Ectodermal cell (in vitro differentiated cells): ENCODE measurements at regions not wholly inside any gene's neighbourhood (a gene's known extent, or its start where the extent isn't known, plus 50 kb on each side); places are given as distances from the start of the nearest gene placed in this dataset.
"Not testable (repeated sequence)": the region's sequence is repeated elsewhere in the genome, so short reads cannot be mapped to it uniquely, and the experiment has no call there.

Source experiments
- H3K27ac ChIP-seq: 2 replicates; pipeline ENCODE4 v1.7.0; 2013; ENCODE audit warnings: mild to moderate bottlenecking, low read depth, low read length; ENCODE audit not compliant: insufficient read depth, poor library complexity, severe bottlenecking
- H3K27me3 ChIP-seq: 2 replicates; pipeline ENCODE4 v1.7.0; 2013; ENCODE audit warnings: mild to moderate bottlenecking, low read length; ENCODE audit not compliant: insufficient read depth, control insufficient read depth, poor library complexity, severe bottlenecking
- H3K36me3 ChIP-seq: one replicate; pipeline ENCODE4 v1.7.0; 2013; ENCODE audit warnings: low read length; ENCODE audit not compliant: control insufficient read depth, insufficient read depth
- H3K4me1 ChIP-seq: one replicate; pipeline ENCODE4 v1.7.0; 2013; ENCODE audit warnings: low read length; ENCODE audit not compliant: control insufficient read depth, insufficient read depth
- H3K4me3 ChIP-seq: 2 replicates; pipeline ENCODE4 v1.7.0; 2013; ENCODE audit warnings: low read depth, low read length, control low read depth; ENCODE audit not compliant: insufficient read depth
- H3K9me3 ChIP-seq: 2 replicates; pipeline ENCODE4 v1.7.0; 2013; ENCODE audit warnings: mild to moderate bottlenecking, low read length, moderate library complexity; ENCODE audit not compliant: control insufficient read depth
- WGBS, 2 experiments: methylation state at CpG; one replicate each; pipeline ENCODE4 v1.1.7; 2013; ENCODE audit warnings: missing lambda C conversion rate in 2 of 2; 5-methylcytosine and 5-hydroxymethylcytosine counted together

DNA sequence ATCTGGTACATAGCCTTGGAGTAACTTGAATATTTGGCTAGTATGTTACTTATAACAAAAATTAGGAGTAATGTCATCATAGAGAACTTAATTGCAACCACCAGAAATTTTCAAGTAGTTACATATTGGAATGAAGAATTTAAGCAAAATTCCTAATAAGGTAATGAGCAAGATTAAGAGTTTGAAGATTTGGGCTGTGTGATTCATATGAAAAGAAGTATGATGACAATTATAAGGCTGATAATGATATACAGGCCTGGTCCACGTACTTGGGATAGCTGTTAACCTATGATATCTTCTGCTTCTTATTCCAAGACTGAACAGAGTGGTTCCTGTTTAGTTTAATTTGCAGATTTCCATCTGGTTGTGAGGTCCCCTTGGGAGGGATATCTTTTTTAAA lies 463.9 kb downstream of the RAPGEF2 start:
- 78 to 100% methylated on average over 1 of the region's 1 CpG for WGBS, 2 experiments
- no peaks in the 10 kb centered on the region for H3K36me3 ChIP-seq

DNA sequence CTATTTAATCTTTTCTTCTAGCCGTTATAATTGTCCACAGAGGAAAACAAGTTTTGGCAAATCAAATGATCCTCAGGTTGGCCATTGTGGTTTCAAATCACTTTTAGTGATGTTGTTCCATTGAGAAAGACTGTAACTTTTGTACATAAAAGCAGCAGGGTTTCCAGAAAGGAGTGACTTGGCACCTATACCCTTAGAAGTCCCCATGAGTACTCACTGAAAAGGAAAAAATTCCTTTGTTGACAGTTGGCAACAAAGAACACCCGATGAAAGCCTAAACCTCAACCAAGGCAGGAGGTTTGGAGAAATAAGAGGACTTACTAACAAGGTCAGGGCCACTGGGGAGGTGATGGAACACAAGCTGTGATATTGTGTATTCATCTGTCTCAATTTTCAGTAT lies 474.4 kb downstream of the RAPGEF2 start:
- no peak overlapping the region for H3K27ac ChIP-seq
- no peaks in the 10 kb centered on the region for H3K9me3 ChIP-seq
- H3K27me3 ChIP-seq, result no peaks in the 10 kb centered on the region
- H3K4me3 ChIP-seq, result no peak overlapping the region
- WGBS, 2 experiments, result 87 to 98% methylated on average over 2 of the region's 2 CpGs
- H3K4me1 ChIP-seq, result no peaks in the 10 kb centered on the region
- H3K36me3 ChIP-seq, result no peaks in the 10 kb centered on the region

More for the DNA sequence above, 463.9 kb downstream of the RAPGEF2 start:
- no peaks in the 10 kb centered on the region for H3K4me1 ChIP-seq
- H3K27ac ChIP-seq, result no peak overlapping the region
- no peaks in the 10 kb centered on the region for H3K9me3 ChIP-seq
- H3K4me3 ChIP-seq, result no peak overlapping the region
- H3K27me3 ChIP-seq, result no peaks in the 10 kb centered on the region

DNA sequence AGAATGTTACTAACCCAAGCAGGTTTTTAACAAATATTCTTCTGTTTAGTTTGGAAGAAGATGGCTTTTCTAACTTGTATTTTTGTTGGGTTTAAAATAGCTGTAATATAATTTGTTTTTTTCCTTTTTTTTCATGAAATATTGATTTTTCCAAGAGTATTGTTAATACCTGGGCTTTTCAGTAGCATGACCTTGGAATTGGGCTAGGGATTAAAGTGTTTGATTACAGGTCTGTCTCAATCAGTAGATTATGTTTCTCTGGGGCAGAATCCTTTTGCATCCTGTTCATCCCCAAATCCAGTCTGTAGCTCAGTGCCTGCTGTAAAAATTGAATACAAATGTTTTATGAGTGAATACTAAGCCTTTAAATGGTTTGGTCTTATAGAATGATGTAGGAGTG lies 479.8 kb downstream of the RAPGEF2 start:
- H3K4me1 ChIP-seq, result no peaks in the 10 kb centered on the region
- H3K4me3 ChIP-seq, result no peak overlapping the region

DNA sequence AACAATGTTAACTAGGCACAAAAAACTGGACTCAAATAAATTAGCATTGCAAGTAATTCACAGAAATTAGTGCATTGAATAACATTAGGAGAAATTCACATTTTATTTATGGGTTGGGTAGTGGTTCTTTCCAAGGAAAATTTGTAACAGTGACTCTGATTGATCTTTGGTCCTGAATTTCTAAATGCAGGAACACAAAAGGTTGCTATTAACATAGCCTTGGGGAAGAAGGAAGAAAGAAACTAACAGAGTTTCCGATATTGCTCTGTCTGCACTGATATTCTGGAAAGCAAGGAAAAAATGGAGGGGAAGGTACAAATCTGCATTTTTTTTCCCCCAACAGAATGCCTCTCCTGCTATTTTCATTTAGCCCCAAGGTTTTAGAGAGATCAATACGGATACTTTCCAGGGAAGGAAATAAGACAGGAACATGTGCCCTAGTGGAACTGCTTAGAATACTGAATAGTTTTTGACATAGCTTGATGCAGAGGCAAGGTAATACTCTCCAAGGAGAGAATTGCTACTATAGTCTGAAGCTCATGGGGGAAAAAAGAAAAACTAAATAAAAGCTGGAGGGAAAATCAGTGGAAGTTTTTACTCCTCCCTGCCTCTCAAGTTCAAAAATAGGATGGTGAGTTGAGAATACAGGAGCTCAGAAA lies 490.1 kb downstream of the RAPGEF2 start:
- Histone ChIP-seq H3K4me3 (no peak overlapping the region), H3K27ac (no peak overlapping the region)
- 48 to 52% methylated on average over 2 of the region's 2 CpGs for WGBS, 2 experiments

More for the DNA sequence above, 479.8 kb downstream of the RAPGEF2 start:
- Histone ChIP-seq H3K27ac (no peak overlapping the region), H3K36me3 (no peaks in the 10 kb centered on the region), H3K27me3 (no peaks in the 10 kb centered on the region), H3K9me3 (peaks cover 7% of the 10 kb centered on the region)

DNA sequence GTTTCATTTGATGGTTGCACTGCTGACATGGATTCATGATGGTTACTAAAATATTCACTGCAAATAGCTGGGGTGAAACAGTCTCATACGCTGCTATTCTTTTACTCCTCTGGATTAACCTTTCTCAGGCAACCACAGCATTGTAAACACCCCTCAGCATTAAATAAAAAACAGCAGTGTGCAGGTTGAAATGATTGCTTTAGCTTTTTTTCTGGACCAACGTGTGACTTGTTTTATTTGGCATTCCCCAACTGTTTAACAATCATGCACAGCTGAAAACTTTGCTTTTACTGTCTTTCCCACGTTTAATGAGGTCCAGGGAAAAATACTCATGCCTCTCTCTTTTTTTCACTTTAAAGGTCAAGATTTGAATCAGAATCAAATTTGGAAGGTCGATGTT lies 490.8 kb downstream of the RAPGEF2 start:
- Histone ChIP-seq H3K4me3 (no peak overlapping the region), H3K9me3 (no peaks in the 10 kb centered on the region), H3K27me3 (no peaks in the 10 kb centered on the region), H3K27ac (no peak overlapping the region), H3K4me1 (peaks cover 5% of the 10 kb centered on the region), H3K36me3 (no peaks in the 10 kb centered on the region)
- 58 to 61% methylated on average over 4 of the region's 4 CpGs for WGBS, 2 experiments

More for the DNA sequence above, 490.1 kb downstream of the RAPGEF2 start:
- Histone ChIP-seq H3K9me3 (no peaks in the 10 kb centered on the region), H3K4me1 (peaks cover 5% of the 10 kb centered on the region), H3K27me3 (no peaks in the 10 kb centered on the region), H3K36me3 (no peaks in the 10 kb centered on the region)

DNA sequence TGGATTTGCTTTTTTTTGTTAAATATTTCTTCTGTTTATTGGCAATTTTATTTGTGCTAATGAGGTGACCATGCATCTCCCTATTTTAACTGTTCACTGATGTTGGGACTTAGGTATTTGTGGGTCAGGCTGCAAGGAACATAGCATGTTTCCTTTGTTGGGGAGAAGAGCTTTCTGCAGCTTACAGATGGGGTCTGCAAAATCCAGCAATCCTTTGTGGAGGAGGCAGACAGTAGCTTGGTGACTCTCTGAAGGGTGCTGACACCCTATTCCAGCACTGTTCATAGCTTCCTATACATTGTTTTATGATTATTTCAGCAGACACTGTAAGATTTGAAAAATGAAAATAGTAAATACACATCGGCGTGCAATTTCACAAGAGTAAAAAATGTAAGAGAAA lies 491.7 kb downstream of the RAPGEF2 start:
- Histone ChIP-seq H3K4me1 (peaks cover 5% of the 10 kb centered on the region), H3K27me3 (no peaks in the 10 kb centered on the region), H3K36me3 (no peaks in the 10 kb centered on the region), H3K9me3 (no peaks in the 10 kb centered on the region), H3K27ac (no peak overlapping the region), H3K4me3 (no peak overlapping the region)
- WGBS, 2 experiments, result 63 to 89% methylated on average over 2 of the region's 2 CpGs

DNA sequence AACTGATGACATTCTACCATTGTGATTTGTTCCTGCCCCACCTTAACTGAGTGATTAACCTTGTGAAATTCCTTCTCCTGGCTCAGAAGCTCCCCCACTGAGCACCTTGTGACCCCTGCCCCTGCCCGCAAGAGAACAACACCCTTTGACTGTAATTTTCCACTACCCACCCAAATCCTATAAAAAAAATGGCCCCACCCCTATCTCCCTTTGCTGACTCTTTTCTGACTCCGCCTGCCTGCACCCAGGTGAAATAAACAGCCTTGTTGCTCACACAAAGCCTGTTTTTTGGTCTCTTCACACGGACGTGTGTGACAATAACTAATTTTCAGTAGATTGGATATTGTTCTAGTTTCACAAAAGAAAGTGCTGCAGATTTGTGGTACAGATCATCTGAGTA lies 492.2 kb downstream of the RAPGEF2 start:
- H3K4me1 ChIP-seq, H3K36me3 ChIP-seq, H3K27ac ChIP-seq, H3K27me3 ChIP-seq, H3K9me3 ChIP-seq, H3K4me3 ChIP-seq: not testable (repeated sequence)
- WGBS, 2 experiments, result 48 to 55% methylated on average over 4 of the region's 4 CpGs

DNA sequence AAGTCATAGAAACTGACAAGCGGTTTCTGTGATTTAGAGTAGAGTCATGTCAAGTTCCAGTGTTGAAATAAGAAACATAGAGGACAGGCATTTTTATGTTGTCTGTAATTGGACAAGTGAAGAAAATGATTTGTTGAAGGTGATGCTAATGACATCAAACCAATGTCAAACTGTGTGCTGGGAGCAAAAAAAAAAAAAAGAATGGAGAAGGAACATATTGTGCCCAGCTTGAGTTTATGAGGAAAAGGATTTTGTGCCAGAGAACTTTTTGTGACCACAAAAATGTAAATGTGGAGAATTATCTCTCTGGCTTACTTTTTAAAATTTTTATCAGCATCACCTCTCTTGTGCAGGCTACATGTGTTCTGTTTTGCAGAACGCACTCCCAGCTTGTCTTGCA lies 495.7 kb downstream of the RAPGEF2 start:
- H3K4me1 ChIP-seq, result peaks cover 5% of the 10 kb centered on the region
- no peaks in the 10 kb centered on the region for H3K9me3 ChIP-seq
- H3K36me3 ChIP-seq, result no peaks in the 10 kb centered on the region
- no peak overlapping the region for H3K27ac ChIP-seq
- 90 to 95% methylated on average over 1 of the region's 2 CpGs for WGBS, 2 experiments
- H3K27me3 ChIP-seq, result no peaks in the 10 kb centered on the region
- H3K4me3 ChIP-seq, result no peak overlapping the region

DNA sequence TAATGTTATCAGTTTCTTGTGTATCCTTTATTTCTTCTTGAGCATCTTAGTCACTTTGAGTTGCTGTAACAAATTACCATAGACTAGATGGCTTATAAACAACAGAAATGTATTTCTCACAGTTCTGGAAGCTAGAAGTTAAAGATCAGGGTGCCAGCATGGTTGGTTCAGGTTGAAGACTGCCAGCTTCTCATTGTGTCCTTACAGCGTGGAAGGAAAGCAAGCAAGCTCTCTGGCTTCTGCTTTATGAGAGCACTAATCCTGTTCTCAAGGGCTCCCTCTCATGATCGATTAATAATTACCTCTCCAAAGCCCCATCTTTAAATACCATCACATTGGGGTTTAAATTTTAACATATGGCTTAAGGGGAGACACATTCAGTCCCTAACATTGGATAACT lies 497.2 kb downstream of the RAPGEF2 start:
- Histone ChIP-seq H3K36me3 (no peaks in the 10 kb centered on the region), H3K27ac (no peak overlapping the region), H3K27me3 (no peaks in the 10 kb centered on the region), H3K4me3 (no peak overlapping the region), H3K9me3 (no peaks in the 10 kb centered on the region), H3K4me1 (no peaks in the 10 kb centered on the region)
- 69 to 82% methylated on average over 1 to 2 of the region's 2 CpGs for WGBS, 2 experiments

DNA sequence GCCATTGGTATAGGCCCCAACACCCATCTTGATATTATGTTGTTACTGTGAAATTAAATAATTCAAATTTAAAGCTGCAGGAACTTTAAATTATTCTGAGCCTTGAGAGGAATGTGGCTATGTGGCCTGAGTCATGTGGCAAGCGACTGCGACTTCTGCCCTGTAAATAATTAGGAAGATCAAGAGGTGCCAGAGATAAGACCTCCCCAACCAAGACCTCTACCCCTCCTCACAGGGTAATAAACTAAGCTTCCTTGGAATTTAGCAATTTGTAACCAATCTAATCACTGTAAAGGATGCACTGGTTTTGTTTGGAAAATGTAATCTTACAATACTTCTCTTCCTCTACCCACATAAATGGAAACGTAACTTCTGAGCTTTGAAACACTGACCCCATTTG lies 501.9 kb downstream of the RAPGEF2 start:
- H3K27me3 ChIP-seq, result no peaks in the 10 kb centered on the region
- no peaks in the 10 kb centered on the region for H3K9me3 ChIP-seq
- no peak overlapping the region for H3K27ac ChIP-seq
- H3K36me3 ChIP-seq, result no peaks in the 10 kb centered on the region
- no peaks in the 10 kb centered on the region for H3K4me1 ChIP-seq
- WGBS, 2 experiments, result 76 to 96% methylated on average over 1 to 3 of the region's 3 CpGs
- no peak overlapping the region for H3K4me3 ChIP-seq

DNA sequence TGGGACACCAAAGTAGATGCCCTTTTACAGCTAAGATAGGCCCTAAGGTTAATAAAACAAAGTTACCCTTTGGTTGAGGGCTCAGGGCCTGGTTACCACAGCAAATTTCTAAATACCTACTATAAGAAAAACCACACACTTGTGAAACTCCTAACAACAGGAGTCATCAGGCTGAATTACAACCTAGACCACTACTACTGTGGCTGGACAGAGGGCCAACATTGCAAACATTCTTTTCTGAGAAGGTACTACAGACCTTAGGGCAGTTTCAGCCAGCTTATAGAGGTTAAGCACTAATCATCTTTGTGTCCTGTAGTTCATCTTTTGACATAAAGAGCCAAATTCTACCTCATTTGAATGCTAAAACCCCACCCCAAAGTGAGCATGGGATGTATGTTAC lies 504.0 kb downstream of the RAPGEF2 start:
- Histone ChIP-seq H3K9me3 (no peaks in the 10 kb centered on the region), H3K36me3 (no peaks in the 10 kb centered on the region), H3K4me3 (no peak overlapping the region), H3K27me3 (no peaks in the 10 kb centered on the region), H3K4me1 (no peaks in the 10 kb centered on the region), H3K27ac (no peak overlapping the region)
